ENCODE measurements at regions not wholly inside any gene's neighbourhood (a gene's known extent, or its start where the extent isn't known, plus 50 kb on each side); places are given as distances from the start of the nearest gene placed in this dataset.

- H3K4me3 ChIP-seq, result no peak overlapping the region
- H3K36me3 ChIP-seq, result no peaks in the 10 kb centered on the region
- WGBS, 3 donors, result 16 to 22% (median 19%) methylated on average over 4 of the region's 4 CpGs
- no peaks in the 10 kb centered on the region for H3K27me3 ChIP-seq
- no peaks in the 10 kb centered on the region for H3K4me1 ChIP-seq (ENCODE audit: insufficient read depth)
- intact Hi-C loops (cut with DNase I), result no loop called here
- TF ChIP-seq CTCF (IDR thresholded peaks at IDR 0.05) (no peak), POLR2A (IDR thresholded peaks at IDR 0.05) (no peak), EP300 (IDR thresholded peaks at IDR 0.05) (no peak)
- no peaks in the 10 kb centered on the region for H3K9me3 ChIP-seq
- no peak for DNase-seq
- H3K27ac ChIP-seq, result peak overlapping the region in 1 of 2 donors; percentile 31
Observed at GRCh38 chr4:43325220-43325967, 432.9 kb downstream of the GRXCR1 start.

- intact Hi-C loops (cut with DNase I), result no loop called here
- TF ChIP-seq POLR2A (IDR thresholded peaks at IDR 0.05), result no peak
- no peak for TF ChIP-seq CTCF (IDR thresholded peaks at IDR 0.05)
- no peak for TF ChIP-seq EP300 (IDR thresholded peaks at IDR 0.05)
- WGBS, 3 donors, result 91 to 98% (median 94%) methylated on average over 1 of the region's 1 CpG
Observed at GRCh38 chr4:43330288-43330687, 437.8 kb downstream of the GRXCR1 start.

GRCh38 chr4:43331226-43332051, 438.9 kb downstream of the GRXCR1 start:
- no peak overlapping the region for H3K4me3 ChIP-seq
- H3K36me3 ChIP-seq, result no peaks in the 10 kb centered on the region
- 87 to 90% (median 88%) methylated on average over 1 of the region's 1 CpG for WGBS, 3 donors
- no peaks in the 10 kb centered on the region for H3K4me1 ChIP-seq (ENCODE audit: insufficient read depth)
- no peaks in the 10 kb centered on the region for H3K27me3 ChIP-seq
- H3K9me3 ChIP-seq, result no peaks in the 10 kb centered on the region
- no peak overlapping the region for H3K27ac ChIP-seq
- intact Hi-C loops (cut with DNase I), result no loop called here
- no peak for DNase-seq
- TF ChIP-seq EP300 (IDR thresholded peaks at IDR 0.05) (no peak), POLR2A (IDR thresholded peaks at IDR 0.05) (no peak), CTCF (IDR thresholded peaks at IDR 0.05) (no peak)

More at GRCh38 chr4:43330288-43330687, 437.8 kb downstream of the GRXCR1 start:
- H3K4me1 ChIP-seq (ENCODE audit: insufficient read depth), result no peaks in the 10 kb centered on the region
- no peak overlapping the region for H3K27ac ChIP-seq
- H3K9me3 ChIP-seq, result no peaks in the 10 kb centered on the region
- DNase-seq, result no peak
- no peaks in the 10 kb centered on the region for H3K27me3 ChIP-seq
- H3K36me3 ChIP-seq, result no peaks in the 10 kb centered on the region
- no peak overlapping the region for H3K4me3 ChIP-seq

- no peak overlapping the region for H3K27ac ChIP-seq
- TF ChIP-seq EP300 (IDR thresholded peaks at IDR 0.05) (no peak), CTCF (IDR thresholded peaks at IDR 0.05) (no peak)
- H3K4me3 ChIP-seq, result no peak overlapping the region
- no peaks in the 10 kb centered on the region for H3K9me3 ChIP-seq
- H3K4me1 ChIP-seq (ENCODE audit: insufficient read depth), result no peaks in the 10 kb centered on the region
- intact Hi-C loops (cut with DNase I), result no loop called here
- no peak for DNase-seq
- no peaks in the 10 kb centered on the region for H3K27me3 ChIP-seq
- no peaks in the 10 kb centered on the region for H3K36me3 ChIP-seq
Observed at GRCh38 chr4:43332052-43332425, 439.5 kb downstream of the GRXCR1 start.
